HG03045 (cell line): ENCODE measurements at regions not wholly inside any gene's neighbourhood (a gene's known extent, or its start where the extent isn't known, plus 50 kb on each side); places are given as distances from the start of the nearest gene placed in this dataset.

Experiments
- ATAC-seq: cut with Tn5 transposase; IDR thresholded peaks from one replicate; pipeline ENCODE4 v1.9.1; 2021; ENCODE audit warnings: mild to moderate bottlenecking, moderate library complexity; ENCODE audit not compliant: unreplicated experiment

DNA sequence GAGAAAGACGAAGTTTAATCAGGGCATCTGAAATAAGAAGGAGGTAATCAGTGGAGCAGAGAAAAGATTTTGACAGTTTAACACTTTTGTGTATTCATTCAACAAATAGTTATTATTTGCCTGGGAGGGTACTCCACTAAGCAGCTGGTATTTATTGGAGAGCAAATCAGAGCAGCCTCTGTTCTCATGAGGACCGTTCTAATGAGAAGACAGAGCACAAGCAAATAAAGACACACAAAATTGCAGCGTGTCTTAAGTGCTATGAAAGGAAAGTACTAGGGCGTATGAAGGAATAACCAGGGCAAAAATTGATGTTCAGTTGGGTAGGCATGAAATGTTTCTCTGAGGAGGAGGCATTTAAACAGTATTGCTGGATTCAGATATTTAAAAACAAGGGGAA, 302.9 kb upstream of the RARB start:
- ATAC-seq: no peak

DNA sequence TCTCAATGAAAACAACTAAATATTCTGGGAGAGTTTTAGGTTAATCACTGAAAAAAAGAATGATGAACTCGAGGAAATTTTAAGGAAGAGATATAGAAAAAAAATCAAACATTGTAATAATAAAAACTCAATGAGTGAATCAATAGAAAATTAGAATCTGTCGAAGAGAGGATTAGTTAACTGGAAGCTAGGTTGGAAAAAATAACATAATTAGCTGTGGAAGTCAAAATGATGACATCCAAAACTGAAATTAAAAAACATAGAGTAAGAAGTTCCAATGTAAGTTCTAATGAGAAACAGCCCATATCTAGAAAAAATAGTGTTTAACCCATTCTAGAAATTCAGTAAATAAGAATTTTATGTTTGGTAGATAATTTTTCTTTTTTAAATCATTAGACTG, 299.3 kb upstream of the RARB start:
- no peak for ATAC-seq

DNA sequence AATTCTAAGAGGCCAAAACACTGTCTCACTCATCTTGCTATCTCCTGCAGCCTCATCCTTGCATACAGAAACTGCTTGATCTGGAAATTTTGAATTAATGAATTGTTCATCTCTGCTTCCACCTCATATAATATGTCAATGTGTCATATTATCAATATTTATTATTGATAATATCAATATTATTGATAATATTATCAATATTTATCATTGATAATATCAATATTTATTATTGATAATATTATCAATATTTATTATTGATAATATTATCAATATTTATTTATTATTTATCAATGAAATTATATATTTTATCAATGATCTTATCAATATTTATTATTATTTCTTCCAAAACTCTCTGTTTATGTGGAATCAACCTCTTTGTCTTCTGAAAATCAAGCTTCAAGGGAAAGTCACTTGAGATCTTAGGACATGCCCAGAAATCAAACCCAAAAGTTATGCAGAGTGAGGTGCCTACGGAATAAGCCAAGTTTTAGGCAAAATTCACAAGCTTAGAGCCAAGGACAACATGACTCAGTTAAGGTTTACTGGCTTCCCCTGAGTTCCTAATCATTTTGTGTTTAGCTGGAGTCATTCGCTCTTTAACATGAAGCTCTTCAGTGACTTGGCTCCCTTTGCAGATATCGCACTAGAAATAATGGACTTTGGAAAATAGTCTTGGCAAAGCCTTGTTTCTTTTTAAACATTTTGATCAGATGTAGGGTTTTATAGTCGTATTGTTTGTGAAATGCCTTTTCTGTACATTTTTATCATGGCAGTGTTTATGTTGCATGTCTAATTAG, 297.1 kb upstream of the RARB start:
- ATAC-seq: no peak

DNA sequence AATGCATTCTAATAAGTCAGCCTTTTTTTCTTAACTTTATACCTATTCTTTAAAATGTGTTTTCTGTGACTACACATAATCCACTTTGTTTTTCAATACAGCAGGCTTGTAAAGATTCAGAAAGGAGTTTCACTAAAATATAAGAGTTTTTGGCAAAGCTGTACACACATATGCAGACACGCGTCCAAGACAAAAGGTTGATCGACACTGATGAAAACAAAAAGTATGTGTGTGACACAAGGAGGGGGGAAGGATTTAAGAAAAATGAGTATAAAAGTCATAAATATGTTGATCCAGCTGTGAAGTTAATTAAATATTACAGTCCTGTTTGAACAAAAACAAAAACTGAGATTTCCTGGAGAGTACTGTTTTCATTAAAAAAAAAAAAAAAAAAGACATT, 294.5 kb upstream of the RARB start:
- no peak for ATAC-seq

DNA sequence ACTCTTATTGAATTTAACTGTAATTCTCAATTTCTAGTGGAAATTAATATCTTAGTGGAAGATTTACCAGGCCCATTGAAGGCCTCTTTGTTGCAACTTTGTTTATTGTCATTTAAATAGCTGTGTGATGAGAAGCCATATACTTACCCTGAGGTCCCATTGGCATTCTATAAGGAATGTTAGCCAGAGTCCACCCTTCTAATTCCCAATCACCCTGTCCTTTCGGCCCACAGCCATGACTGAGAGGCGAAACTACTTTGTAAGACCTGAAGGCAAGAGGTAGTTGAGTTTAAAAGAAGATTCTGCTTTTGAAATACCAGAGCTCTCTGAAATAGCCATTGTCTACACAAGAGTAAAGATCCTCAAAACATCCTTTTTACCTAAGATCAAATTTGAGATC, 290.5 kb upstream of the RARB start:
- no peak for ATAC-seq

DNA sequence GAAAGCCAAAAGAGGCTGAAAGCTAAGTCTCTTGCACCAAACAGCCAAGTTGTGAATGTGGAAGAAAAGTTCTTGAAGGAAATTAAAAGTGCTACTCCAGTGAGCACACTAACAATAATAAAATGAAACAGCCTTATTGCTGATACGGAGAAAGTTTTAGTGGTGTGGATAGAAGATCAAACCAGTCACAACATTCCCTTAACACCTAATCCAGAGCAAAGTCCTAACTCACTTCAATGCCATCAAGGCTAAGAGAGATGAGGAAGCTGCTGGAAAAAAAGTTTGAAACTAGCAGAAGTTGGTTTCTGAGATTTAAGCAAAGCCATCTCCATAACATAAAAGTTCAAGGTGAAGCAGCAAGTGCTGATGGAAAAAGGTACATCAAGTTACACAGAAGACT, 288.8 kb upstream of the RARB start:
- no peak for ATAC-seq

DNA sequence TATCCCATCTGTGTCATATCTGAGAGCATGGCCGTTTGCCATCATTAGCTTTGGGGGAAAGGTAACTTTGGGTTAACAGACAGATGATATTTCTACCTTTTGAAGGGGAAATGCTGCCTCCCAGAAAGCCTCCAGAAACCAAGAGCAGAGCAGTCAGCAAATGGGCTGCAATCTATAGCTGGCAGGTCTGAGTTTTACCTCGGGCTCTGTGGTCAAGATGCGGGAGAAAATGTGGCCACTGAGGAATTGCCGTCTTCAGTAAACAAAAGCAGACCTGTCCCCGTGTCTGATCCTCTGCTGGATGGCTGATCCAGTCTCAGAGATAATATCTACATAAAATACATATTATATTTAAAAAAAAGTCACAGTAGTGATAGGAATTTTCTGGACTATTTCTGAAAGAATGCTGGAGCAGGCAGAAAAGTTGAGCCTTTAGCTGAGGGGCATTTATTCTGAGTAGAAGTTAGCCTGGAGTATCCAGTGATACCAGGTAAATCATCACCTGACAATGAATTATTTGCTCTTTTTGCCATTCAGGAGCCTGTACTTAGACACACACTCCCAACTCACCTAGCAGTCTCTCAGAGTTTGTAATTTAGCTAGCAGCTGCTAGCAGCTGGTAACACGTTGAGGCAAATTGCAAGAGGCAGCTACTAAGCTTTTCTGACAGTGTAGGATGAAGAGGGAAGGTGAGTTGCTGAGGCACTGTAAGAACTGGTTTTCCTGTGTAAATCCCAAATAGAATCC, 285.3 kb upstream of the RARB start:
- ATAC-seq: no peak

DNA sequence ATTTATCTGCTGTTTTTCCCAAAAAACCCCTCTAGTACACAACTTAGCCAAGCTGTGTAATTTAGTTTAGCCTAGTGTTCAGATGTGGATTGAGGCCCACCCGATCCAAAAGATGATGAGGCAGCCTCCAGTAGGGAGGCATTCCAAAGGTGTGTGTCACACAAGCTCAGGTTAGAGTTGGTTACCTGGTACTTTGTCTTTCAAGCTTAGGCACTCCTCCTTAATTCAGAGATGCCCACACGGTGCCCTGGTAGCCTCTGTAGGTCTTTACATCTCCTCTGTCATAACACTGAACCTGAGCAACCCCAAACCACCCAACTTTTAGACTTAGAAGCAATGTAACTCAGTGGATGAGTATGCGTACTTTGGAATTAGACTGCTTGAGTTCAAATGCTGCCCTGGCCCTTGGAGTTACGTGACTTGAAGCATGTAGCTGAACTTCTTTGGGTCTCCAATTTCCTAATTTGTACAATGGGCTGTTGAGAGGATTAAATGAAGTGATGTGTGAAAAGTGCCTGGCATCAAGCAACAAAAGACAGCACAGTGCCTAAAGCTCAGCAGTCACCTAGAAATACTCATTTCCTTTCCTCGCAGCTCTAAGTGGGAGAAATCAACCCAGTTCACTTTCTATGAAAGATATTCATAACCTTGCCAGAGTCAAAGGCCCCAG, 284.6 kb upstream of the RARB start:
- no peak for ATAC-seq

DNA sequence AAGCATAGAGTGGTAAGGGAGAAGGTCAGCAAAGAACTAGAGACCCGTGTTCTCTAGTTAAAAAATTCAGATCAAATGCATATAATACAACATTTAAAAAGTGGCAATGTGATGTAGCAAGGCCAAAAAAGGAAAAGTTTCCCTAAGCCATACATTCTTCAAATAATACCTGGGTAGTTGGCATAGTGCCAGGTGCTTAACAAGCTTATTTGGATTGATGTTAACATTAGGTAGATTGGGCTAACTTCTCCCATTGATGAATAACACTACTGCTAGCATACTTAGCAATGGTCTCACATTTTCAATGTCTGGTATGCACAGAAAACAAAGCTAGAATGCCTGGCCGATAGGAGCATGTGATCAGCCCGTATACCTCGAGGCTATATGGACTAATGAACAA, 283.6 kb upstream of the RARB start:
- ATAC-seq: no peak

DNA sequence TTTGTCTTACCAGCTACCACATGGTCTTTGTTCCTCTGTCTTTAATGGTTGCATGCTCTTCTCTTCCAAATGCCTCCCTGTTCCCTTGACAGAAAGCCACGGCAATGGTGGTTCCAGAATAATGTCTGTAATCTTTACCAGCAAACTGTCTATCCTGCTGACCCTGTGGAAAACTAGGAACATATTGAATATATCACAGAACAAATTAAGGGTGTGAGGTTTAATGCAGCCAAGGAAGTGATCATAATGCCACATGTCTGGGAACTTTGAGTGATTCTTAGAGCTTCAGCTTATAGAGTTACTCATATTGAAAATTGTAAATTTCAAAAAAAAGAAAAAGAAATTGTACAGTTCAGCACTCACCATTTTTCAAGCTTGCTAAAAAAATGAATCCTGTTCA, 282.9 kb upstream of the RARB start:
- no peak for ATAC-seq

DNA sequence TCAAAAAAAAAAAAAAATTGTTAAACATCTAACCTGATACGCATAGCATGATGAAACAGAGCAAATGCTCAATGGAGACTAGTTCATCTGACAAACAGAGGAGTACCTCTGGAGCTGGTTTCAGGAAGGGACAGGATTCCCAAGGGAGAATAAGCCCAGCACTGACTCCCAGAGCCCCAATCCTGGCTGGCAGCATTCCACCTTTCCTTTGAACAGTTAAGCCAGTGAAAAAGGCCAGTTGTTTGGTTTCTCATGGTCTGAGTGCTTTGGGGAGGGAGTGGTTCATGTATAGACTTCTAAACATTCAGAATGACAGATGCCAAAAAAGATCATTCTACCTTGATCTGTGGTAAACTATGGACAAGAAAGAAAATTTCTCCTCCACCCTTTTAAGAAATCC, 277.9 kb upstream of the RARB start:
- no peak for ATAC-seq

DNA sequence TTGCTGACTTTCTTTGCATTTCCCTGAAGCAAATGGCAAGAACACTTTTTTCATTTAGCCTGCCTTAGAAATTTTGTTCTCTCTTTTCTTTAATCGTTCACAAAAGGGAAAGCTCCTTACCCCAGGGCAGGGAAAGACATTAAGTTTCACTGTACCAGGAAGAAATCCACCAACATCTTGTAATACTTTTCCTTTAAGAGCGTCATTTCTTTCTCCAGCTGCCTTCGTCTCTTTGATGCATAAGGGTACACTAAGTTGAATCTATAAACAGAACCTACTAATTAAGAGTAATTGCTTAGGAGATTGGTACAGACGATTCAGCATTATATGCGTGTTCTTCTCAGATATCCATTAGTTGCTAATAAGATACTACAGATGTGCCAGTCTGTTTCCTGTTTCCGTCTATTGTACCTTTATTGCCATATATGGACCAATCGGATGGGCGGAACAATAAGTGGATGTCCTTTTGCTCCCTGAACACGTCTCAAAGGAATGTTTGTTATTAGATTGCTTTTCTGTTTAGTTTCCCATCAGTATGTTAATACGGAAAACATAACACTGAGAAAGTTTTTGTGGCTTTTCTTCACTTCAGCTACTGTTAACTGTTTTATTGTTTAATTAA, 276.7 kb upstream of the RARB start:
- no peak for ATAC-seq

DNA sequence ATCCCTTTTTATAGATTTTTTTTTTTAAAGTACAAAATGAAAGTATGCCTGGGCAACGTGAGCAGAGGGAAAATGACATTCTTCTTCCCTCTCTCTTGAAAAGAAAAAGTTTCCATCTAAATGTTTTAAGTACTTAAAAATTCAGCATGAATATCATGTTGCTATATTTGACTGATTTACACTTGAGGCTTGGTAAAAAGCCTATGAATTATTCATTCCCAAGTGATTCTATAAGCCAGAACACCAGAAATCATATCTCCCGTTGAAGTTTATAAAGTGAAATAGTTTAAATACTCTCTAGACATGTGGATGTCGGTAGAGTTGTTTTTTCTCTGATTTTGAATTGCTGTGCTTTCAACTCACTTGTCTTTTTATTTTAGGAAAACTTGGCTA, 276.2 kb upstream of the RARB start:
- no peak for ATAC-seq

DNA sequence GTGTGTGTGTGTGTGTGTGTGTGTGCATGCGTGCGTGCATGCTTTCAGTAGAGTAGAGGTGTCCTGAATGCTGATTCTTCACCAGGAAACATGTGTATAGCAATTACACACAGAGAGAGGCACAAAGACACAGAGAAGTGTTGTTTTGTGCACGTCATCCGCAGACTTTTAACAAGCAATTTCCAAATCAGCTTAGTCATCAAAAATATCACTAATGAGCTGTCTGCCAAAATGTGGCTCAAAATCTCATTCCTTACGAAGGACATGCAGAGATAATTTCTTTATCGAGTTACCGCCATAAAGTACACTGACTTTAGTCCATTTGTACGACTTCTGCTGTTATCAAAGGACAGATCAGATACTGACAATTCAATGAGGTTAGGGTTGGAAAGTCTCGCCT, 274.9 kb upstream of the RARB start:
- ATAC-seq: no peak

DNA sequence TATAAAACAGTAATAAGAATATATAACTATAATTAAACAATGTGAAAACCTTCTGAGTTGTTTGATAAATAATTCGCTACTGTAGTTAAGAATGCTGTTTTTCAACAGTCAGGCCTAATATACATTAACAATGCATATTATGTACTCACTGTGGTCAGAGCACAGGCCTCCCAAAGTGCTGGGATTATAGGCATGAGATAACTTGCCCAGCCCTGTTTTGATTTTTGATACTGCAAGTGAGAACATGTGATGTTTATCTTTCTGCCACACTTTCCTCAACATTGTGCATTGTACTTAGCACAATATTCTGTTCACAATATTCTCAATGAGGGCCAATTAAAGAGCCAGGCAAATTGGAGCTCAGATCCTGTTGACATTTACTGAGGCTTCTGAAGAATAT, 274.5 kb upstream of the RARB start:
- ATAC-seq: no peak

DNA sequence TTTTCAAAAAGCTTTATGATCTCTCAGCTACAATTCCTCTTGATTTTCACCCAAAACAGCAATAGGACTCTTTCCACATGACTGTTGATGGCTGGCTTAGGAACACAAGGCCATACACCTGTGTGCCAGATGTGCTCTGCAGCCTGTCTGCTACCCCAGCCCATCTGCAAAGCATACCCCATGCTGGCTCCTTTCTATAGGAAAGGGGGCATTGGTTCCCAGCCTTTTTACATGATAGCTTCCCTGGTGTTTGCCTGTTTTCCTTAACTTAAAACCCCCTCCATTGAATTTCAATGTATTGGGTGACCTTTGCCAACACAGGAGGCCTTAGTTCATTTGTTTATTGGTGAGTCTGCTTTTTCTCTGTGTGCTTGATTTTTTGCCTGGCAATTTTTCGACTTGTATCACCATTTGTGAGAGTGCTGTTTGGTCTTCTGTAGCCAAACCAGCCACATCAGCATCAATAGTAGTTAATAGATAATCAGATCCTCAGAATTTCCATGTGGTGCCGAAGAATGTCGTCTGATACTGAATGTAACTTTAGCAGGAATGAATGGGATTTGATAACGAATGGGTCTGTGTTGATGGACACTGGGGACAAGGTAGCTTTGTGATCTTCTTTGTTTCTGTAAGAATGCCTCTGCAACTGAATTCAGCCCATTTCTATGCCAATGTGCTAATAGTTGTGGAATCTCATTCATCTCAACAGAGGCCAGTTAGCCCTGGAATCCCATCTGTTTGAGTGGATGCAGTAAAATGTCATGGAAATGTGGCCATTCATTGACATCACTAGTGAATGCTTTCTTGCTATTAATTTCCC, 272.2 kb upstream of the RARB start:
- no peak for ATAC-seq

DNA sequence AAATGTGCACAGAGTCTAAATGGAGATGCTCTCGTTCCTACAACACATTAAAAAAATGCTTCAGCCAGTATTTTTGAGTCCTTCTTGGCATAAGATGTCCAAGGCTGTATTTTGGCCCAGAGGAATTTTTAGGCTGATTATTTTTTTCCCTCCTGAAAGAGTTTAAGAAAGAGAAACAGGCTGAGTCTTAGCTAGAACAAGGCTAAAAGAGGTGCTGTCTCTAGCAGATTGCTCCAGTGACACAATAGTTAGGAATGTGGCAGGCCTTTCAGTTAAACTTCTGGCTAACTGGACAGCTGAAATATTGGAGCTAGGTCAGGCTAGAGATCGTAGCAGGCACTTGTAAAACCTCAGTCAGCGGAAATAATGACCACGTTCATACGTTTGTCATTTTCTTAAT, 271.4 kb upstream of the RARB start:
- ATAC-seq: no peak

DNA sequence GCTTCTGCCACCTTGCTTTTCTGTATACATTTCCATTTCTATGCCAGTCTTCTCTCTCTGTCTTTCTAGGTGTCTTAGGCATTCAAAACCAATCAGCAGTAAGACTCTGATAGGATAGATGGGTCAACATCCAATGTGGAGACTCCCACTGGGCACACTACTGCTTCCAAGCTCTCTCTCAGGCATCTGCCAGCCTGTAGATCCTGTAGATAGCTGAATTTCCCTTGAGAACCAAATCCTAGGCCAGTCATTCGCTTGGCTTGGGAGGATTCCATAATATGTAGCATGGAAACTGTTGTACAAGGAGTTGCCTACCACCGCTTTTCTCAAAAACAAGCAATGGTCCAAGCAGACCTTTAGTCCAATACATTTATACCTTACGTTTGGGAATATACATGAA, 262.8 kb upstream of the RARB start:
- ATAC-seq: no peak

DNA sequence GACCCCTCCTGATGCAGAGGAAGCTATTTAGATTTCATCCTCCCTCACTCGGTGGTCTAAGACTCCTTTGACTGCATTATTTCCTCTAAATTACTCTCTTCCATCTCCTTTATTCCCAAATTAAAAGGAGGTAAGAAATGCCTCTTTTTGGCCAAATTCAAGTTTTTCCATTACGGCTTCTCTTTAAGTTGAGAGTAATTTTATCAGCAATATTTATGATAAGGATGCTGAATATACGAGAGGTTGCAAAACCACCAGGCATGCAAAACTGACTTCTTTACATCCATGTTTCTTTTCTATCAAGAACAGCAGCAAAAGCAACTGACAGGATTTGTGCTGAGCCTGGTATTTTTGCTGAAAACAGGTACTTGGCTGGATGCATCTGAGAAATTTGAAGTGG, 262.0 kb upstream of the RARB start:
- ATAC-seq: no peak

DNA sequence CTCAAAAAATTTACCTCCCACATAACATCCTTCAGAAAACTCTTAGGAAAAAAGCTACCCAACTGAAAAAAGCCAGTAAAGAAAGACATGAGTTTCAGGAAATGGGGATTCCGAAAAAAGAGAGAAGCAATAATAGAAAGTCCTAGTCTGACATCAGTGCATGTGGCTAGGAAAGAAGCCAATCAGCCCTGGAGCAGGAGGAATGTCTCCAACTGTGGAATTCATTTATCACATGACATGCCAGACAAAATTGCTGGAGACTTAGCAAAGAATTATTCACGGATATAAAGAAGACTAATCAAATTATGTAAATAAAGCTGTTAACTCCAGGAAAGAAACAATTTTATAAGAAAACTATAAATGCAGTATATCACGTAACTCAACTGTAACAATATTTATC, 258.9 kb upstream of the RARB start:
- ATAC-seq: no peak

DNA sequence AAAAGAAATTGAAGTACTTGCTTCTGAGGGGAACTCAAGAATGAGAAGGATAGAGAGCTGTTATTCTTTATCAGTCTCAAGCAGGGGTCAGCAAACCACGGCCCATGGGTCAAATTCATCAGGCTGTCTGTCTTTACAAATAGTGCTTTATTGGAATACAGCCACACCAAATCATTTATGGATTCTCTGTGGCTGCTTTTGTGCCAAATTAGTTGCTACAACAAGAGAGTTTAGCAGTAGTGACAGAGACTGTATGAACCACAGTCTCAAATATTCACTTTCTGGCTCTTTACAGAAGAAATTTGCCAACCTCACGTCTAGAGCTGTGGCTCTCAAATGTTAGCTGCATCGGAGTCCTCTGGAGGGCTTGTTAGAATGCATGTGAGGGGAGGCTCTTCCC, 258.0 kb upstream of the RARB start:
- no peak for ATAC-seq
